ENCODE measurements at regions not wholly inside any gene's neighbourhood (a gene's known extent, or its start where the extent isn't known, plus 50 kb on each side); places are given as distances from the start of the nearest gene placed in this dataset.
"Not testable (repeated sequence)": the region's sequence is repeated elsewhere in the genome, so short reads cannot be mapped to it uniquely, and the experiment has no call there.

DNA sequence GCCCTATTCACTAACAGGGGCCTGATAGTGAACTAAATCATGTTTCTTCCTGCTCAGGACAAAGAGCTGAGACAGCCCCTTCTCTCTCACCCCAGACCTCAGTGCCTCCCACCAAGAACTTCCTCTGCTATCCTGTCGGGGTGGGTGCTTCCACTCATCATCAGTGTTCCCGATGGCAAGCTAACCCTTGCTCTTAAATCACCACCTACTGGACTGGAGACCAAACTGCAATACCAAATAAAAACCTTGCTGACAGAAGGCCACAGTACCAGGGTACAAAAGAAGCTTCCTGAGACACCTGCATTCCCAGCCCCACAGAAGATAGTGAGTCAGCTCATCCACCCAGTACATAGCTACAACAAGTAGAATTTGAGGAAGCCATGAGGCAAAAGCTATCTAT lies 799.5 kb downstream of the LTN1 start:
- H3K4me3 ChIP-seq, result no peak overlapping the region
- H3K4me1 ChIP-seq, result no peaks in the 10 kb centered on the region
- no peak for DNase-seq
- no peak overlapping the region for H3K27ac ChIP-seq
- H3K27me3 ChIP-seq, result no peaks in the 10 kb centered on the region
- H3K36me3 ChIP-seq, result no peaks in the 10 kb centered on the region
- peaks cover 7% of the 10 kb centered on the region; the same call in 1 of the 2 replicates for H3K9me3 ChIP-seq (replicated peaks)

DNA sequence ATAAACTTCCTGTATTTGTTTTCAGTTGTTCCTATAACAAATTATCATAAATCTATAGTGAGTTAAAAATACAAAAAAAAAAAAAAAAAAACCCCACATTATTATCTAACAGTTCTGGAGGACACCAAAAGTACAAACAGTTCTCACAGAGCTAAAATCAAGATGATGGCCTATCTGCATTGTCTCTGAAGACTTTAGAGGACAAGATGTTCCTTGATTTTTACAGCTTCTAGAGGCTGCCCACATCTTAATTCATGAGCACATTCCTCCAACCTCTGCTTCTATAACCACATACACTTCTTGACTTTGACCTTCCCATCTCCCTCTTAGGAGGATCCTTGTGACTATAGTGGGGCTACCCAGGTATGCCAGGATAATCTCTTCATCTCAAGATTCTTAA lies 806.1 kb downstream of the LTN1 start:
- 0 out of 2 replicates have a peak, but pooled peaks cover 6% of the 10 kb centered on the region for H3K9me3 ChIP-seq (replicated peaks)
- H3K4me3 ChIP-seq, result no peak overlapping the region
- H3K4me1 ChIP-seq, result no peaks in the 10 kb centered on the region
- H3K27me3 ChIP-seq, result no peaks in the 10 kb centered on the region
- no peak for DNase-seq
- H3K36me3 ChIP-seq, result no peaks in the 10 kb centered on the region
- no peak overlapping the region for H3K27ac ChIP-seq

DNA sequence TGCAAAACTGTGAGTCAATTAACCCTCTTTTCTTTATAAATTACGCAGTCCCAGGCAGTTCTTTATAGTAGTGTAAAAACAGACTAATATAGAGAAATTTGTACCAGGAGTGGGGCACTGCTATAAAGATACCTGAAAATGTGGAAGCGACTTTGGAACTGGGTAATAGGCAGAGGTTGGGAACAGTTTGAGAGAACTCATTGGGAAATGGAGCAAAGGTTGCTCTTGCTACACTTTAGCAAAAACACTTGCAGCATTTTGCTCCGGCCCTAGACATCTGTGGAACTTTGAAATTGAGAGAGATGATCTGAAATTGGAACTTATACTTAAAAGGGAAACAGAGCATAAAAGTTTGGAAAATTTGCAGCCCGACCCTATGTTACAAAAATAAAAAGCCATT lies 810.9 kb downstream of the LTN1 start:
- no peaks in the 10 kb centered on the region for H3K36me3 ChIP-seq

DNA sequence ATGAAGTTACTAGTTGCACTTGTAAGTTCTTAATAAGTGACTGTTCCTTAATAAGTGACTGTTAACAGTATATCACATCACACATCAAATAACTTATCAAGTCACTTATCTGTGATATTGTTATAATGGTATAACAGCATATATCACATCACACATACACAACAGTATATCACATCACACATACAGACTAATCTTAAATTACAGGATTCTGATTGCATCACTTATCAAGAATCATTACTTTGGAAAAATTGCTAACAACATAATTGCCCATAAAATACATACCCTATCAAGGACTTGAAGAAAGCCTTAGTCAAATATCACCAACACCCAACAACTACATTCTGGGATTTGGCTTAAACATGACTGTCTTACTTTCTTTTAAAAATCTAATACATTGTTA lies 813.5 kb downstream of the LTN1 start:
- no peaks in the 10 kb centered on the region for H3K27me3 ChIP-seq
- no peak overlapping the region for H3K4me3 ChIP-seq
- 0 out of 2 replicates have a peak, but pooled peaks cover 3% of the 10 kb centered on the region for H3K9me3 ChIP-seq (replicated peaks)
- H3K36me3 ChIP-seq, result no peaks in the 10 kb centered on the region
- H3K4me1 ChIP-seq, result no peaks in the 10 kb centered on the region
- no peak overlapping the region for H3K27ac ChIP-seq
- no peak for DNase-seq

More for the DNA sequence above, 810.9 kb downstream of the LTN1 start:
- no peak for DNase-seq
- no peak overlapping the region for H3K4me3 ChIP-seq
- H3K27ac ChIP-seq, result no peak overlapping the region
- no peaks in the 10 kb centered on the region for H3K27me3 ChIP-seq
- 0 out of 2 replicates have a peak, but pooled peaks cover 3% of the 10 kb centered on the region for H3K9me3 ChIP-seq (replicated peaks)
- no peaks in the 10 kb centered on the region for H3K4me1 ChIP-seq

DNA sequence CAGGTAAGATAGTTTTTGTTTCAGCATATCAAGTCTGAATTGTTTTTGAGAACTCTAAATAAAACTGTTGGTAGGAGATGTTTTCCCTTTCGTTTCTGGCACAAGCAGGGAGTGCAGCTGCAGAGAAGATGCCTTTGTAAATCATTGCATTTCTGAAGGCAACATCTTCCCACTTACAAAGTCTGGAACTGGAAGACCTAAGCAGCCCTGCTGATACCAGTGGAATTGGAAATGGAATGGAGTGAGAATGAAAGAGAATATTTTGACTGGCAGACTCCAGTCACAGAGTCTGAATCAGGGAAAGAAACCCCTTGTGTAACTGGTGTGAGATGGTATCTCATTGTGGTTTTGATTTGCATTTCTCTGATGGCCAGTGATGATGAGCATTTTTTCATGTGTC lies 815.6 kb downstream of the LTN1 start:
- no peak for DNase-seq
- no peak overlapping the region for H3K4me3 ChIP-seq

DNA sequence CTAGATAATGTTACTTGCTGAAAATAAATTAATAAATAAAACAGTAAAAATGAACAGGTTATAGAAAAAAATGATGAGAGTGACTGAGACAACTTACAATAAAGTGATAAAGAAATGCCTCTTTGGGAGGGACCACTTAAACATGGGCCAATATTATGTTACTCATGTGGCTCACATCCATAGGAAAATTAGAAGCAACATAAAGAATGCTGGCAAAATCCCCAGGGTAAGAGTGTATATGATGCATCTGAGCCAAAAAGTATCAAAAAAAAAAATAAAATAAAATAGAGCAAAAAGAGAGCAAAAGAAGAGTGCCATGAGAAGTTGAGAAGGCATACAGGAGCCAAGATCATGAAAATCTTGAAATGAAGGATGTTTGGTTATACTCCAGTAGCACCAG lies 818.0 kb downstream of the LTN1 start:
- DNase-seq, result no peak
- no peaks in the 10 kb centered on the region for H3K9me3 ChIP-seq (replicated peaks)
- H3K27me3 ChIP-seq, result no peaks in the 10 kb centered on the region
- H3K27ac ChIP-seq, result no peak overlapping the region
- no peak overlapping the region for H3K4me3 ChIP-seq
- H3K4me1 ChIP-seq, result no peaks in the 10 kb centered on the region
- no peaks in the 10 kb centered on the region for H3K36me3 ChIP-seq

More for the DNA sequence above, 815.6 kb downstream of the LTN1 start:
- Histone ChIP-seq H3K27ac (no peak overlapping the region), H3K27me3 (no peaks in the 10 kb centered on the region), H3K9me3 (replicated peaks) (0 out of 2 replicates have a peak, but pooled peaks cover 3% of the 10 kb centered on the region), H3K4me1 (no peaks in the 10 kb centered on the region), H3K36me3 (no peaks in the 10 kb centered on the region)

DNA sequence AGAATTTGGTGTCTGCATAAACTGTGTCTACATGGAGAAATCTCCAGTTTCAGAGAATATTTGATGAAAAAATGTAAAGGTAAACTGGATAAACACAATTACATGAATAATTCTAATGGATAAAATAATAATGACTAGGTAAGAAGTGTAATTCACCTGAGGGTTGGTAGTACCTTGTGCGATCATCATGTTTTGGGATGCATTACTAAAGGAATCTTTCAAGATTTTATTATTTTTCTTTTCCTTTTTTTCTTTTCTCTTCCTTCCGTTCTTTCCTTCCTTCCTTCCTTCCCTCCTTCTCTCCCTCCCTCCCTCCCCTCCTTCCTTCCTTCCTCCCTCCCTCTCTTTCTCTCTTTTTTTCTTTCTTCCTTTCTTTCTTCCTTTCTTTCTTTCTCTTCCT lies 818.7 kb downstream of the LTN1 start:
- Histone ChIP-seq H3K9me3 (replicated peaks) (no peaks in the 10 kb centered on the region), H3K4me1 (no peaks in the 10 kb centered on the region), H3K4me3 (no peak overlapping the region), H3K36me3 (no peaks in the 10 kb centered on the region), H3K27me3 (no peaks in the 10 kb centered on the region), H3K27ac (no peak overlapping the region)
- DNase-seq, result no peak

DNA sequence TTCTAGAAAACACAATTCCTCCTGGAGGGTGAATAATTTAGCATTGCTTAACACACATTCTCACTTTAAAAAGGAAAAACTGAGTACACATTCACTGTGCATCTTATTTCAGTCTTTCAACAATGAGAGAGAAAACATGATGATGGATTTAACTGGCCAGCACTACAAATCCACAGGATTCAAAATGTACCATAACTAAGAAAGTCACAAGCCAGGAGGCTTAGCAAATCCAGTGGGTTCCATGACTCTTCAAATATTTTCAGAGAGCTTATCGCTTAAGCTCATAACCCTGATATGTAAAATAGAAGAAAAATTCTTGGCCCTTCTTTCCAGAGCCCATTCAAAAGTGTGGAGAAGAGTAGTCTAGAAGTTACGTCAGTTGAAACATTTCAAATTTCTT lies 820.3 kb downstream of the LTN1 start:
- no peak for DNase-seq
- no peak overlapping the region for H3K4me3 ChIP-seq
- no peaks in the 10 kb centered on the region for H3K9me3 ChIP-seq (replicated peaks)
- no peaks in the 10 kb centered on the region for H3K27me3 ChIP-seq
- H3K27ac ChIP-seq, result no peak overlapping the region
- H3K4me1 ChIP-seq, result no peaks in the 10 kb centered on the region
- H3K36me3 ChIP-seq, result no peaks in the 10 kb centered on the region

DNA sequence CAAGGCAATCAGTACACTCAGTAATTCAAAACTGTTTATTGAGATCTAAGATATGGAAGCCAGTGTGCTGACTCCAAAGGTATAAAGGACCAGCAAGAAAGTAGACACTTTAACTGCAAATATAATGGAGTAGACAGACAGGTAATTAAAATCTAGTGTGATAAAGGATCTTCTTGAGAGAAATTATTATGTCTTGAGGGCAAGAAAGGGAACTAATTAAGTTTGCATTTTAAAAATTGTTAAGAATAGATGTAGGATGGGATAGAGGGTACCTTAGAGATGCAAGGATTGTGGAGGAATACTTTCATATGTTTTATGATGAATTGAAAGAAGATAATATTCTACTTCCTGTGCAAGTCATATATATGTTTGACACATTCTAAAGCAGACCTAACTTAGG lies 825.3 kb downstream of the LTN1 start:
- H3K27me3 ChIP-seq, result no peaks in the 10 kb centered on the region
- H3K36me3 ChIP-seq, result no peaks in the 10 kb centered on the region
- H3K9me3 ChIP-seq (replicated peaks), result no peaks in the 10 kb centered on the region
- no peak overlapping the region for H3K27ac ChIP-seq
- H3K4me1 ChIP-seq, result no peaks in the 10 kb centered on the region
- no peak for DNase-seq
- no peak overlapping the region for H3K4me3 ChIP-seq

DNA sequence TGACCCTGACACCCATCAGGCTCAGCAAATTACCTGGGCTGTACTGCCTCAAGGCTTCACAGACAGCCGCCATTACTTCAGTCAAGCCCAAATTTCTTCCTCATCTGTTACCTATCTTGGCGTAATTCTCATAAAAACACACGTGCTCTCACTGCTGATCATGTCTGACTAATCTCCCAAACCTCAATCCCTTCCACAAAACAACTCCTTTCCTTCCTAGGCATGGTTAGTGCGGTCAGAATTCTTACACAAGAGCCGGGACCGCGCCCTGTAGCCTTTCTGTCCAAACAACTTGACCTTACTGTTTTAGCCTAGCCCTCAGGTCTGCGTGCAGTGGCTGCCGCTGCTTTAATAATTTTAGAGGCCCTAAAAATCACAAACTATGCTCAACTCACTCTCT lies 828.2 kb downstream of the LTN1 start:
- not testable (repeated sequence) for H3K9me3 ChIP-seq (replicated peaks); H3K4me3 ChIP-seq; DNase-seq; H3K27me3 ChIP-seq; H3K4me1 ChIP-seq; H3K27ac ChIP-seq; H3K36me3 ChIP-seq

DNA sequence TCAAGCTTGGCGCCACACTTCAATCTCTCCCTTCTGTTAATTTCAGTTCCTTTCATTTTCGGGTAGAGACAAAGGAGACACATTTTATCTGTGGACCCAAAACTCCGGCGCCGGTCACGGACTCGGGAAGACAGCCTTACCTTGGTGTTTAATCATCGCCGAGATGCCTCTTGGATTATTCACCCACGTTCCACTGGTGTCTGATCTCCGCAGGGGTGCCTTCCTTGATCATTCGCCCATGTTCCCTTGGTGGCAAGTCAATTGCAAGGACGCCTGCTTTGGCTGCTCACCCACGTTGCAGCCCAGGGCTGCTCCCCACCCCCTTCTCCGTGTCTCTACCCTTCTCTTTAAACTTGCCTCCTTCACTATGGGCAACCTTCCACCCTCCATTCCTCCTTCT lies 830.6 kb downstream of the LTN1 start:
- H3K9me3 ChIP-seq (replicated peaks); H3K36me3 ChIP-seq; H3K27ac ChIP-seq; H3K4me1 ChIP-seq; H3K4me3 ChIP-seq; DNase-seq; H3K27me3 ChIP-seq: not testable (repeated sequence)

DNA sequence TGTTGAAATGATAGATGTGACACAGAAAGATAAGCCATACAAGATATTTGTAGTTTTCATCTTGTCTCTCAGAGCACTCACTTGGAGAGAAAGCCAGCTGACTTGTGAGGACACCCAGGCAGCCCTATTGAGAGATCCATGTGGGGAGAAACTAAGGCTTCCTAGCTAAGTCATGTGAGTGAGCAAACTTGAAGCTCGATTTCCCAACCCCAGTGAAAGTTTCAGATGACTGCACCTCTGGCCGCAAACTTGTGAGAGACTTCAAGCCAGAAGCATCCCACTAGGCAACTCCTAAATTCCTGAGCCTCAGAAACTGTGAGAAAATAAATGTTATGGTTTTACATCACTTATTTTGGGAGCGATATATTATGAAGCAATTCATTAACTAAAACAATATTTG lies 832.3 kb downstream of the LTN1 start:
- H3K4me1 ChIP-seq, result no peaks in the 10 kb centered on the region
- H3K27me3 ChIP-seq, result no peaks in the 10 kb centered on the region
- H3K4me3 ChIP-seq, result no peak overlapping the region
- no peak overlapping the region for H3K27ac ChIP-seq
- no peaks in the 10 kb centered on the region for H3K36me3 ChIP-seq
- DNase-seq, result no peak
- H3K9me3 ChIP-seq (replicated peaks), result no peaks in the 10 kb centered on the region

DNA sequence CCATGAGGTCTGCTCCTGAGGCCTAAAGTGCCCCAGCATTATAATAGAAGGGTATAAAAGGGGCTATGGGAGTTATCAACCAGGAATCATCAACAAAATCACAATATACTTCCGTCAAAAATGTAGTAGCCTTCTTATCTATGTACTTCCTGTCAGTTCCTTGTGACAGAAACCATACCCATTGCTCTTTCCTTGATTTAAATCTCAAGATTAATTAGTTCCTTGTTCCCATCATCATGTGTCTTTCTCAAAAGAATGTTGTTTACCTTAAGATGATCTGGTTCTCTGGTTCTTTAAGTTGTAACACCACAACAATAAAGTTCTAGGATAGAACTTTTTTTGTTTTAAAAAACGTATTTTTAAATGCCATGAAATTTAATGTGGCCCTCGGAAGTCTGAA lies 833.3 kb downstream of the LTN1 start:
- no peaks in the 10 kb centered on the region for H3K9me3 ChIP-seq (replicated peaks)
- DNase-seq, result no peak
- no peaks in the 10 kb centered on the region for H3K36me3 ChIP-seq
- H3K27ac ChIP-seq, result no peak overlapping the region
- no peak overlapping the region for H3K4me3 ChIP-seq
- H3K27me3 ChIP-seq, result no peaks in the 10 kb centered on the region
- no peaks in the 10 kb centered on the region for H3K4me1 ChIP-seq

DNA sequence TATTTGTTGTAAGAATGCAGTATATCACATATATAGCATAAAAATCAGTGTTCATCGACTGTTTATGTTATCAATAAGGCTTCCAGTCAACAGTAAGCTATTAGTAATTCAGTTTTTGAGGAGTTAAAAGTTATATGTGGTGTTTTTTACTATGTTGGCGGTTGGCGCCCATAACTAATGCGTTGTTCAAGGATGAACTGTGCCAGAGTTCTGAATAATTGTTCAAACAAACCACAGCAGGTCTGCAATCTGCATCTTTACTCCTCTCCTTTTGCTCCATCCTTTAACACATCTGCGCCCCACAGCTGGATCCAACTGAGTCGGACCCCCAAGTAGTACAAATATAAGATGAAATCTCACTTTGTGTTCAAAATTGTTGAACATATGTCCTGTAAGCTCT lies 836.1 kb downstream of the LTN1 start:
- DNase-seq, result no peak

DNA sequence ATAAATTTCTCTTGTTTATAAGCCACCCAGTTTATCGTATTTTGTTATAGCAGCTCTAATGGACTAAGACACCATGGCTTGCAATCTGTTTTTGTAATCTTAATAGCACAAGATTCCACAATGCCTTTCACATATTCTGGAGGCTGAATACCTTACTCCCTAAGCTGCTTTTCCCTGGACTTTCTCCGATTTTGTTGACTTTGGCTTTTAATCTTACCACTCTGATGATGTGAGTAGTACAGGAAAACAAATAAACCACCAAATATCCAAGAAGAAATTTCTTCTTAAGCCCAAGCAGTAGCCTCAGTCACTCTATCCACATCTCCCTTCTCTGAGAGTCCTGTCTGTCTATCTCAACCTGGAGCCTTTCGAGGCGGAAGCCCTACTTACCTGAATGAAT lies 838.6 kb downstream of the LTN1 start:
- H3K36me3 ChIP-seq, result no peaks in the 10 kb centered on the region
- H3K4me1 ChIP-seq, result peaks cover 10% of the 10 kb centered on the region
- DNase-seq, result no peak
- no peaks in the 10 kb centered on the region for H3K9me3 ChIP-seq (replicated peaks)
- no peak overlapping the region for H3K4me3 ChIP-seq
- H3K27me3 ChIP-seq, result no peaks in the 10 kb centered on the region
- H3K27ac ChIP-seq, result no peak overlapping the region

More for the DNA sequence above, 836.1 kb downstream of the LTN1 start:
- Histone ChIP-seq H3K27ac (no peak overlapping the region), H3K4me1 (no peaks in the 10 kb centered on the region), H3K9me3 (replicated peaks) (no peaks in the 10 kb centered on the region), H3K36me3 (no peaks in the 10 kb centered on the region), H3K4me3 (no peak overlapping the region), H3K27me3 (no peaks in the 10 kb centered on the region)

DNA sequence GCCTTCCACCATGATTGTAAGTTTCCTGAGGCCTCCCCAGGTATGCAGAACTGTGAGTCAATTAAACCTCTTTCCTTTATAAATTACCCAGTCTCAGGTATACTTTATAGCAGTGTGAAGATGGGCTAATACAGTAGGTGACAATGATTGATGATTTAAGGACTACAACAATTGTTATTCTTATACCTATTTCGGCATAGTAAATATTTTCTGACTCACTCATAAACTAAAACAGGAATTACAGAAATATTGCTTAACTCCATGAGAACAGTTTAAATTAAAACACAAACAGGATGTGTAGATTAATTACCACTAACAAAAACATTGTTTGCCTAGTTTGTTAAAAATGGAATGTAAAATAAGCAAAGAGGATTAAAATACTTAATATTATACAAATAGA lies 839.9 kb downstream of the LTN1 start:
- Histone ChIP-seq H3K4me3 (no peak overlapping the region), H3K27ac (no peak overlapping the region), H3K9me3 (replicated peaks) (no peaks in the 10 kb centered on the region), H3K36me3 (no peaks in the 10 kb centered on the region), H3K27me3 (no peaks in the 10 kb centered on the region), H3K4me1 (peaks cover 10% of the 10 kb centered on the region)
- no peak for DNase-seq

DNA sequence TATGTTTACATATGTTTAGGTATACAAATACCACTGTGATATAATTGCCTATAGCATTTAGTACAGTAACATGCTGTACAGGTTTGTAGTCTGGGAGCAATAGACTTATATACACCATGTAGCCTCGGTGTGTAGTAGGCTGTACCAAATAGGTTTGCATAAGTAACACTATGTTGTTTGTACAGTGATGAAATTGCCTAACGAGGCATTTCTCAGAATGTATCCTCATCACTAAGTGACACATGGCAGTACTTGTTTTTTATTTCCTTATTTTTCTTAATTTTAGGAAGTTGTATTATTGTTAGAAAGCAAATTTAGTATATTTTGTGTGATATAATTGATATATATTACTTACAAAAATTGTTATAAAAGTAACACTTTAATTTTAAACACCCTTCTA lies 840.9 kb downstream of the LTN1 start:
- Histone ChIP-seq H3K4me3 (no peak overlapping the region), H3K36me3 (no peaks in the 10 kb centered on the region)
- DNase-seq, result no peak

More for the DNA sequence above, 840.9 kb downstream of the LTN1 start:
- Histone ChIP-seq H3K27me3 (no peaks in the 10 kb centered on the region), H3K9me3 (replicated peaks) (no peaks in the 10 kb centered on the region), H3K27ac (no peak overlapping the region), H3K4me1 (peaks cover 10% of the 10 kb centered on the region)
